Endometrial microvascular endothelial cells (primary cell): ENCODE measurements at regions not wholly inside any gene's neighbourhood (a gene's known extent, or its start where the extent isn't known, plus 50 kb on each side); places are given as distances from the start of the nearest gene placed in this dataset.

Source experiments
- in situ Hi-C: cut with HindIII; loops from 2 replicates; pipeline ENCODE4 v1.10.0; 2017; ENCODE audit warnings: low sequenced_read_pairs, low pct_unique_long_range_greater_than_20kb; ENCODE audit errors: inconsistent ontology term

DNA sequence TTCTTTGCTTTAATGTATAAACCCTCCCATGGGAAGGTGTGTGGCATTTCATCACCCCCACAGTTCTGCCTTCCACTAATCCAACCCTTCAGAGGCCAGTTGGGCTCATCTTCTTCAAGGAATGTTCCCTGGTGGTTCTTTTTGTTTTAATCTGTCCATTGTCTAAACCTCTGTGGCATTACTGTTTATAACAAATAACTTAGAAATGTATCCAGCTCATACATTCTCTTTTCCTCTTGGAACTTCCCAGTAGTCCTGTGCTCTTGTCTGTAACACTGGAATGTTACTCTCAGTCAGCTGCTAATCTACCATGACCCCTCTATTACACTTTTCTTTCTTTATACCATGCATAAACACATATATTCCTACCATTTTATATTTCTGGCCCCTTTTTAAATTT lies 213.5 kb upstream of the TARS1 start:
- in situ Hi-C loops, result loop anchor here (25.0 kb wide), 1 partner anchor 515 kb away; the partner anchor contains the start of gene NPR3

DNA sequence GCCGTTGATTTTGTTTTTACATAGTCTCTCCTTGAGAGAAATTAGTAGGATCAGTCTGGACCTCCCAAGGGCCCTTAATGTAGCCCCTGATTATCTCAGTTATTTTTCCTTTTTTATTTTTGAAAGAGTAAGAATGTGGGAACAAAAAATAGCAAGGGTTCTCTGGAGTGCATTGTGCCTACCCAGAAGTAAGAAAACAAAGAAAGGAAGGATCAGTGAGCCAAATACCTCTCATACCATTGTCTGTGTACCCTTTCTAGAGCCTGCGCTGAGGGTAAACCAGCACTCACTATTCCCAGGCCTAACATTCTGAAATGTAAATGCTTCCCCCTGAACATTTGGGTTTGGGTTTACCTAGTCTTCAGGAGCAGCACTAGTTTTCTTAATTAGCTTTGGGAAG lies 213.0 kb upstream of the TARS1 start:
- in situ Hi-C loops, result loop anchor here (25.0 kb wide), 1 partner anchor 515 kb away; the partner anchor contains the start of gene NPR3

GRCh38 chr5:33228149-33228548 lies 212.6 kb upstream of the TARS1 start:
- in situ Hi-C loops, result loop anchor here (25.0 kb wide), 1 partner anchor 516 kb away; the partner anchor contains the start of gene NPR3

- in situ Hi-C loops, result loop anchor here (25.0 kb wide), 1 partner anchor 517 kb away; the partner anchor contains the start of gene NPR3
These were observed 211.5 kb upstream of the TARS1 start for GRCh38 chr5:33229216-33229615.

GRCh38 chr5:33230467-33231078 lies 210.2 kb upstream of the TARS1 start:
- in situ Hi-C loops, result loop anchor here (25.0 kb wide), 1 partner anchor 518 kb away; the partner anchor contains the start of gene NPR3

DNA sequence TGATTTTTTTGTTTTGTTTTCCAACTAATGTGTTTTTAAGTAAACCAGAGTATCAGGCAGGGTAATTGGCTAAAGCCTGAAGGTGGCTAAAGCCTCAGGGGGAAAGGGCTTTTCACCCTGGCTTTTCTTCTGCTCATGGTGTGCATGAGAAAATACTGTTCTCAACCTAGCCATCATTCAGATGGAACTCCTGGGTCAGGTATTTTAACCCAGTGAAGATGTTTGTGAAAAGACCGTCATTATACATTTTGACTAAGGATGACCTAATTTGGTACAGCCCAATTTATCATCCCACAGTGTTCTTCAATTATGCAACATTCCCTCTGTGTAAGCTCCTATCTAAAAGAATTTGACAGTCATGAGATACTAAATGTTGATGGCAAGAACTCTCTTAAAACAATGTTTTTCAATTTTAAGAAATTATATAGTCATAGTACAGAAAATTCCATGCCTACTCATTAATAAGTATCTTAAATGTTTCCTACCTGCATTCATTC lies 209.5 kb upstream of the TARS1 start:
- in situ Hi-C loops, result loop anchor here (25.0 kb wide), 1 partner anchor 519 kb away; the partner anchor contains the start of gene NPR3

DNA sequence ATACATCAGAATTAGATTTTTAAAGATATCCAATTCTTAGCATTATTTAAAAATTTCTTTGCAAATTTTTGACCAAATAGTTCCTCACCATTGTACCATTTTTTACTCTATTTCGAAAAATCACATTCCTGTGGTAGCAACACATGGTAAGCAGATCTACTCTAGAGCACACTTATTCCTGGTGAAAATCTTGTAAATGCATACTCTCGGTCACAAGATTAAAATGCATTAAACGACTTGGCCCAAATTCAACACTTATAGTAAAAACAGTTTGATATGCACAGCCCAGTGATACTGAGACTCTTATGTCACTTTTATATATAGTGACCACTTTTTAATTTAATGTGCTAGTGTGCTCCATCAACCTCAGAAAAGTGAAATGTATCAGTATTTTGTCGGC lies 208.8 kb upstream of the TARS1 start:
- in situ Hi-C loops, result loop anchor here (25.0 kb wide), 1 partner anchor 520 kb away; the partner anchor contains the start of gene NPR3

GRCh38 chr5:33232731-33233505 lies 207.8 kb upstream of the TARS1 start:
- in situ Hi-C loops, result loop anchor here (25.0 kb wide), 1 partner anchor 521 kb away; the partner anchor contains the start of gene NPR3

GRCh38 chr5:33235304-33235703 lies 205.5 kb upstream of the TARS1 start:
- in situ Hi-C loops, result loop anchor here (25.0 kb wide), 1 partner anchor 523 kb away; the partner anchor contains the start of gene NPR3

GRCh38 chr5:33235824-33236223 lies 204.9 kb upstream of the TARS1 start:
- in situ Hi-C loops, result loop anchor here (25.0 kb wide), 1 partner anchor 524 kb away; the partner anchor contains the start of gene NPR3

DNA sequence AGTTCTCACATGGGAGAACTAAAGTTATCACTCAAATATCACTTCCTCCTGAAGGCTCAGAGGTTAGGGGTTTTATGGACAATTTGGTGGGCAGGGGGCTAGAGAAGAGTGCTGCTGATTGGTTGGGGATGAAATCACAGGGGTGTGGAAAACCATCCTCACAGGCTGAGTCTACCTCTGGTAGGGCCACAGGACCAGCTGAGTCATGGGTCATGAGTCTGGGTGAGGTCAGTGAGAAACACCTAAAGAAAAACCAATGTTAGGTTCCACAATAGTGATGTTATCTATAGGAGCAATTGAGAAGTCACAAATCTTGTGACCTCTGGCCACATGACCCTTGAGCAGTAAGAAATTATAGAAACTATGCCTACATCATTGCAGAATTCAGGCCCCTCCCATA lies 203.3 kb upstream of the TARS1 start:
- in situ Hi-C loops, result loop anchor here (25.0 kb wide), 1 partner anchor 525 kb away; the partner anchor contains the start of gene NPR3

DNA sequence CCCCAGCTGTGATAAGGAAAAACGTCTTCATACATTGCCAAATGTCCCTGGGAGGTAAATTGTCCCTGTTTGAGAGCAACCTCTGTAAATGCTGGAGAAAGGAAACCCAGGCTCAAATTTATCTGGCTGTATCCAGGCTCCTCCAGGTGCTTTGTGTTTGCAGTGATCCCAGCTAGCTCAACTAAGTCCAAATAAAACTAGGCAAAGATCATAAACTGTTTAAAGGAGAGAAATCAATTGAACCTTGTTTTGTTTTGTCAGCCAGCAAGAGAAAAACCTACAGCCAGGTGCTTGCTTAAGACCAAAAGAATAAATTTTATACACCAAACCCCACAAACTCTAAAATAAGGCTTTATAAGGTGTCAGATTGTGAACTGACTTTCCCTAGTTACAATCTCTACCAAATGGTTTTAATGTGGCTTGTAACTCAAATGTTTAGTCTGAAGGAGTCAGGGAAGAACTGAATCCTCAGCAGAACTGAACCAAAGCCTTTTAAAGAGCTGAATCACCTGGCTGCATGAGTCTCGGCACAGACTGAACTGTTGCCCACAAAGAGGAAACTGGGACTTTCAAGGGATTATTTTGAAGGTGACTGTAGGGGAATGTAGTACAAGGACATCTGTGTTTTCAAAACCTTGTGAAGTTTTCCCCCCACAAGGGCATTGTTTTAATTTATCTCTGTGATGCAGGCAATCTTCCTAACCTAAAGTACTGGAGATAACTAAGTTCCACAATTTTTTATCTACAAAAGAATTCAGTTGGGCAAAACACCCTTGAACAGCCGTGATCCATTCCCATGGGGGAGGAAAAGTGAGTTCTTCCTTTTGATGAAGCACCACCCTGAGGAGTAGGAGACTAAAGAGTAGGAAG lies 201.7 kb upstream of the TARS1 start:
- in situ Hi-C loops, result loop anchor here (25.0 kb wide), 1 partner anchor 527 kb away; the partner anchor contains the start of gene NPR3

DNA sequence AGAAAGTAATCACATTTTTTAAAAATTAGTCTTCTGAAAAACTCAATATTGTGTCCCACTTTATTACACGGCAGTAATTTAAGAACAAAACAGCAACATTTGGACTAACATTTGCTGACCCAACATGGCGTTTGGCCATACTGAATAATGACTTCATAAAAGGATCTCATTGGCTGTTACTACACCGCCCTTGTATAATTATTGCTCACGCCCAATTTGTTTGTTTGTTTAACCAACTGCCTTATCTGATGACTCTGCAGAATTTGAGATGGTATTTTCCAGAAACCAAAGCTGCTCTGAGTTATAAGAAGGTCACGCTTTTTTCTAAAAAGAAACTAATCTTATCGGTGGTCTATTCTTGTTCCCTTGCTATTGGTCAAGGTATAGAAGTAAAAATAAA lies 200.2 kb upstream of the TARS1 start:
- in situ Hi-C loops, result loop anchor here (25.0 kb wide), 1 partner anchor 528 kb away; the partner anchor contains the start of gene NPR3

DNA sequence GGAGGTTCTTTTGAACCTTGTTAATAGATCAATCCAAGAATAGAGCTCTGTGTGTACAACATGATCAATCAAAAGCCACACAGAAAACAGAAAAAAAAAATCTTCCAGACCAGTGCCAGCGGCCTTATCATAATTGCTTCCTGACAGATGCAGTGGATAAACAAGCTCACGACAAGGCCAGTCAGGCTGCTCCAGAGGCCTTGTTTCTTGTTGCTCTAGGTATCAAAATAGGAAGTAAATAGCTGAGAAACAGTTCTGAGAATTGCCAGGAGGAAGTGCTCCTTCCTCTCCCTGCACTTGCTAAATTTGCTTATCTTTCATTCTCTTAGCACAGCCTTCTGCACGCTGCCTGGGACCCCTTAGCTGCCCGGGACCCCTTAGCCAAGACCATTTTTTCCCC lies 199.0 kb upstream of the TARS1 start:
- in situ Hi-C loops, result loop anchor here (25.0 kb wide), 1 partner anchor 530 kb away; the partner anchor contains the start of gene NPR3

- in situ Hi-C loops, result loop anchor here (25.0 kb wide), 1 partner anchor 530 kb away; the partner anchor contains the start of gene NPR3
These were observed 198.5 kb upstream of the TARS1 start for GRCh38 chr5:33242277-33242676.

DNA sequence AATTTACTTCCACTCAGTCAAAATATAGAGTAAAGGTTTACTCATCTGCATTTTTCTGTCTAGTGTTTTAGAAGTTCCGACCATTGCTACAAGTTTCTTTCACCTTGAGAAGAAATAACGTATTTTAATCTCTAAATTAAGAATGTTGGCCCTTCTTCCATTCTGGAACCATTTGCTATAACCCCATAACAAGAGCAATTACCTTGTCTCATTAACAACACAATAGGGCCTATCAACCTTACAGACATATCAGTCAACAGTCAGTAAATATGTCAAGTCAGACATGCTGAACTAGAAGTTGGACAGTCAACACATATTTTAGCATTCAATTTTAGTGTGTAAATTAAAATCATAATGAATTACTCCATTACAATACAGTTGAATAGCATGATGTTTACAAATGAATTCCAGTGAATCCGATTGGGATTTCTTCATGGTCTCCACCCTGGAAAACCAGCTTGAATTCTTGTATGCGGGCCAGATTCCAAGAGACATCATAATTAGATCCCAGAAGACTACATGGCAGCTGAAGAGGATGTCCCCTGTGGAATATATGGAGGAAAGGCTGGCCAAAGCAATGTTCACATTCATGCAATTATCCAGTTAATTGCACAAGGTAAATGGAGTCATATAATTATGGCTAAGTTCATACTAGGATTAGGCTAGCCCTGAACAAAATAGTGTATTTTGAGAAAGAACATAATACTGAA lies 196.2 kb upstream of the TARS1 start:
- in situ Hi-C loops, result loop anchor here (25.0 kb wide), 1 partner anchor 532 kb away; the partner anchor contains the start of gene NPR3

- in situ Hi-C loops, result no loop called here
These were observed 186.2 kb upstream of the TARS1 start for GRCh38 chr5:33254579-33254978.
